A549 (cell line): ENCODE measurements at regions not wholly inside any gene's neighbourhood (a gene's known extent, or its start where the extent isn't known, plus 50 kb on each side); places are given as distances from the start of the nearest gene placed in this dataset.

Experiments used
- ATAC-seq, 2 experiments: fragments of 200-7000 bp in 1 of 2; fragments of >200 bp in 1 of 2; cut with Nextera tagmentation in 1 of 2; cut with Tn5 transposase in 1 of 2; 3 replicates each; pipeline versions ENCODE4 v1.8.0 to v1.9.1; 2018 to 2020; ENCODE audit warnings: mild to moderate bottlenecking in 1 of 2, moderate library complexity in 1 of 2
- CTCF ChIA-PET: fragments of 300-600 bp; sonication (Branson Sonifier 250); formaldehyde crosslinking; extraction: SDS; loops from one replicate; lab custom pipeline; 2021; ENCODE audit warnings: antibody characterized with exemption, inconsistent platforms; lab: Yijun Ruan, JAX
- POLR2A ChIA-PET: fragments of 350-600 bp; formaldehyde crosslinking; extraction: SDS; loops from one replicate; lab custom pipeline; 2021; ENCODE audit warnings: antibody characterized with exemption, inconsistent platforms; lab: Yijun Ruan, JAX
- DNase-seq, 2 experiments: peaks; one replicate each; pipeline versions ENCODE4 v3.0.0 to v3.0.0-alpha.2; 2011 to 2016; ENCODE audit warnings: low read depth in 1 of 2, low spot score in 1 of 2
- FAIRE-seq: peaks from 2 replicates; lab custom pipeline; 2011; peaks lifted over from hg19 to GRCh38; lab: Jason Lieb, UNC
- H3K27ac ChIP-seq, 2 experiments: fragments of >200 bp; sonication (Bioruptor Twin); formaldehyde crosslinking; 3 replicates each; pipeline ENCODE4 v1.5.1; 2016 to 2017
- H3K4me1 ChIP-seq: fragments of >200 bp; sonication (Bioruptor Twin); formaldehyde crosslinking; 3 replicates; pipeline ENCODE4 v1.6.1; 2016
- H3K4me2 ChIP-seq: fragments of >200 bp; sonication (Bioruptor Twin); formaldehyde crosslinking; 3 replicates; pipeline ENCODE4 v1.6.1; 2016
- H3K4me3 ChIP-seq: fragments of >200 bp; sonication (Bioruptor Twin); formaldehyde crosslinking; 3 replicates; pipeline ENCODE4 v1.5.1; 2016
- H3K9me3 ChIP-seq: fragments of >200 bp; sonication (Bioruptor Twin); formaldehyde crosslinking; 3 replicates; pipeline ENCODE4 v1.6.1; 2016
- BHLHE40 ChIP-seq: IDR thresholded peaks from 2 replicates; pipeline ENCODE4 v1.6.1; 2012; ENCODE audit warnings: low read depth, low read length, inconsistent platforms
- CBX2 ChIP-seq: fragments of 200-600 bp; sonication (generic); IDR thresholded peaks from 2 replicates; pipeline ENCODE4 v1.6.1; 2016; ENCODE audit warnings: low read depth, mild to moderate bottlenecking, borderline replicate concordance
- CBX8 ChIP-seq: fragments of 200-600 bp; sonication (generic); IDR thresholded peaks from 2 replicates; pipeline ENCODE4 v1.6.1; 2016
- CEBPB ChIP-seq, 2 experiments: fragments of >200 bp in 1 of 2; sonication (Bioruptor Twin) in 1 of 2; formaldehyde crosslinking in 1 of 2; IDR thresholded peaks; 2 replicates each; pipeline ENCODE4 v1.6.1; 2012 to 2016
- CHD4 ChIP-seq: fragments of 200-600 bp; sonication (generic); IDR thresholded peaks from 2 replicates; pipeline ENCODE4 v1.6.1; 2016; ENCODE audit warnings: antibody characterized with exemption, mild to moderate bottlenecking, borderline replicate concordance
- EHF ChIP-seq: fragments of 250-450 bp; sonication (Bioruptor Pico); IDR thresholded peaks from 2 replicates; pipeline ENCODE4 v1.5.0; 2020; ENCODE audit warnings: mild to moderate bottlenecking
- EHMT2 ChIP-seq: fragments of 200-600 bp; sonication (generic); IDR thresholded peaks from 2 replicates; pipeline ENCODE4 v1.6.1; 2016; ENCODE audit warnings: antibody characterized with exemption, low read depth, mild to moderate bottlenecking, moderate library complexity
- EP300 ChIP-seq, 2 experiments: fragments of >200 bp; sonication (Bioruptor Twin); formaldehyde crosslinking; IDR thresholded peaks; 2 replicates in 1 of 2; 3 replicates in 1 of 2; pipeline ENCODE4 v1.6.1; 2016 to 2017
- FOSB ChIP-seq: fragments of 250-450 bp; sonication (Bioruptor Pico); IDR thresholded peaks from 2 replicates; pipeline ENCODE4 v1.5.0; 2020; ENCODE audit warnings: mild to moderate bottlenecking, moderate library complexity
- HDAC2 ChIP-seq: fragments of 200-600 bp; sonication (generic); IDR thresholded peaks from 2 replicates; pipeline ENCODE4 v1.6.1; 2016
- HOXB5 ChIP-seq: fragments of 250-450 bp; sonication (Bioruptor Pico); IDR thresholded peaks from 2 replicates; pipeline ENCODE4 v1.5.0; 2020; ENCODE audit warnings: mild to moderate bottlenecking, moderate library complexity
- JUN ChIP-seq, 2 experiments: fragments of >200 bp; sonication (Bioruptor Twin); formaldehyde crosslinking; IDR thresholded peaks; 2 replicates in 1 of 2; 3 replicates in 1 of 2; pipeline ENCODE4 v1.6.1; 2016 to 2017
- JUNB ChIP-seq: fragments of >200 bp; sonication (Bioruptor Twin); formaldehyde crosslinking; IDR thresholded peaks from 2 replicates; pipeline ENCODE4 v1.6.1; 2016
- KDM5A ChIP-seq: fragments of 200-600 bp; sonication (generic); IDR thresholded peaks from 2 replicates; pipeline ENCODE4 v1.6.1; 2016; ENCODE audit warnings: antibody characterized with exemption, mild to moderate bottlenecking
- MAFK ChIP-seq: fragments of 450-650 bp; IDR thresholded peaks from 2 replicates; pipeline ENCODE4 v1.6.1; 2014; ENCODE audit not compliant: partially characterized antibody
- MAZ ChIP-seq: fragments of 150-350 bp; IDR thresholded peaks from 2 replicates; pipeline ENCODE4 v1.6.1; 2014; ENCODE audit warnings: antibody characterized with exemption, low read depth, low read length, borderline replicate concordance
- NFE2L2 ChIP-seq: fragments of 150-350 bp; conservative IDR thresholded peaks from 2 replicates; pipeline ENCODE4 v1.6.1; 2014; ENCODE audit warnings: low read length
- NPAS2 ChIP-seq: fragments of 250-450 bp; sonication (Bioruptor Pico); IDR thresholded peaks from 2 replicates; pipeline ENCODE4 v1.8.0; 2022; ENCODE audit warnings: mild to moderate bottlenecking, moderate library complexity, borderline replicate concordance
- NR3C1 ChIP-seq: fragments of >200 bp; sonication (Bioruptor Twin); formaldehyde crosslinking; IDR thresholded peaks from 3 replicates; pipeline ENCODE4 v1.6.1; 2017
- PHF8 ChIP-seq: fragments of 200-600 bp; sonication (generic); IDR thresholded peaks from 2 replicates; pipeline ENCODE4 v1.6.1; 2016; ENCODE audit warnings: low read depth, mild to moderate bottlenecking, antibody characterized with exemption, moderate library complexity, borderline replicate concordance
- SREBF2 ChIP-seq: fragments of 450-650 bp; IDR thresholded peaks from 2 replicates; pipeline ENCODE4 v1.6.1; 2014; ENCODE audit warnings: mild to moderate bottlenecking, moderate library complexity
- TFCP2L1 ChIP-seq: fragments of 250-450 bp; sonication (Bioruptor Pico); IDR thresholded peaks from 2 replicates; pipeline ENCODE4 v1.5.0; 2021; ENCODE audit warnings: mild to moderate bottlenecking
- TP53 ChIP-seq: fragments of 250-450 bp; sonication (Bioruptor Pico); IDR thresholded peaks from 2 replicates; pipeline ENCODE4 v1.5.0; 2021; ENCODE audit warnings: mild to moderate bottlenecking, moderate library complexity
- ZNF302 ChIP-seq: fragments of 250-450 bp; sonication (Bioruptor Pico); IDR thresholded peaks from 2 replicates; pipeline ENCODE4 v1.9.0; 2021; ENCODE audit warnings: inconsistent platforms, mild to moderate bottlenecking, moderate library complexity
- WGBS: methylation state at CpG from one replicate; pipeline ENCODE4 v1.1.6; 2017; ENCODE audit errors: missing lambda C conversion rate; 5-methylcytosine and 5-hydroxymethylcytosine counted together
- TF ChIP-seq, protein P1 (sequence below): fragments of 200-600 bp; sonication (generic); IDR thresholded peaks from 2 replicates; pipeline ENCODE4 v1.6.1; 2016; ENCODE audit warnings: antibody characterized with exemption, mild to moderate bottlenecking, moderate library complexity
- TF ChIP-seq, protein P2 (sequence below): fragments of >200 bp; sonication (Bioruptor Twin); formaldehyde crosslinking; IDR thresholded peaks from 3 replicates; pipeline ENCODE4 v1.5.1; 2016
- TF ChIP-seq, protein P3 (sequence below): fragments of 250-450 bp; sonication (Bioruptor Pico); IDR thresholded peaks from 2 replicates; pipeline ENCODE4 v1.5.0; 2021; ENCODE audit warnings: mild to moderate bottlenecking, moderate library complexity, borderline replicate concordance

DNA sequence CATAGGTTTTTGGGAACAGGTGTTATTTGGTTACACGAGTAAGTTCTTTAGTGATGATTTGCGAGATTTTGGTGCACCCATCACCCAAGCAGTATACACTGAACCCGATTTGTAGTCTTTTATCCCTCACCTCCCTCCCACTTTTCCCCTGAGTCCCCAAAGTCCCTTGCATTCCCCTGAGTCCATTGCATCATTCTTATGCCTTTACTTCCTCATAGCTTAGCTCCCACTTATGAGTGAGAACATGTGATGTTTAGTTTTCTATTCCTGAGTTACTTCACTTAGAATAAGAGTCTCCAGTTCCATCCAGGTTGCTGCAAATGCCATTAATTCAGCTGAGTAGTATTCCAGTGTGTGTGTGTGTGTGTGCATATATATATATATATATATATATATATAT is 97.2 kb upstream of the EDNRB start:
- POLR2A ChIA-PET, result no interaction called here
- ATAC-seq (no peak), FAIRE-seq (no peak), DNase-seq (no peak)
- H3K4me3 ChIP-seq, result no peak overlapping the region
- CTCF ChIA-PET, result no interaction called here
- H3K4me1 ChIP-seq, result no peaks in the 10 kb centered on the region
- H3K4me2 ChIP-seq, result no peak overlapping the region
- H3K9me3 ChIP-seq, result no peaks in the 10 kb centered on the region
- no peak overlapping the region for H3K27ac ChIP-seq
- 1% methylated on average over 3 of the region's 3 CpGs for WGBS
- TF ChIP-seq, protein P1, sequence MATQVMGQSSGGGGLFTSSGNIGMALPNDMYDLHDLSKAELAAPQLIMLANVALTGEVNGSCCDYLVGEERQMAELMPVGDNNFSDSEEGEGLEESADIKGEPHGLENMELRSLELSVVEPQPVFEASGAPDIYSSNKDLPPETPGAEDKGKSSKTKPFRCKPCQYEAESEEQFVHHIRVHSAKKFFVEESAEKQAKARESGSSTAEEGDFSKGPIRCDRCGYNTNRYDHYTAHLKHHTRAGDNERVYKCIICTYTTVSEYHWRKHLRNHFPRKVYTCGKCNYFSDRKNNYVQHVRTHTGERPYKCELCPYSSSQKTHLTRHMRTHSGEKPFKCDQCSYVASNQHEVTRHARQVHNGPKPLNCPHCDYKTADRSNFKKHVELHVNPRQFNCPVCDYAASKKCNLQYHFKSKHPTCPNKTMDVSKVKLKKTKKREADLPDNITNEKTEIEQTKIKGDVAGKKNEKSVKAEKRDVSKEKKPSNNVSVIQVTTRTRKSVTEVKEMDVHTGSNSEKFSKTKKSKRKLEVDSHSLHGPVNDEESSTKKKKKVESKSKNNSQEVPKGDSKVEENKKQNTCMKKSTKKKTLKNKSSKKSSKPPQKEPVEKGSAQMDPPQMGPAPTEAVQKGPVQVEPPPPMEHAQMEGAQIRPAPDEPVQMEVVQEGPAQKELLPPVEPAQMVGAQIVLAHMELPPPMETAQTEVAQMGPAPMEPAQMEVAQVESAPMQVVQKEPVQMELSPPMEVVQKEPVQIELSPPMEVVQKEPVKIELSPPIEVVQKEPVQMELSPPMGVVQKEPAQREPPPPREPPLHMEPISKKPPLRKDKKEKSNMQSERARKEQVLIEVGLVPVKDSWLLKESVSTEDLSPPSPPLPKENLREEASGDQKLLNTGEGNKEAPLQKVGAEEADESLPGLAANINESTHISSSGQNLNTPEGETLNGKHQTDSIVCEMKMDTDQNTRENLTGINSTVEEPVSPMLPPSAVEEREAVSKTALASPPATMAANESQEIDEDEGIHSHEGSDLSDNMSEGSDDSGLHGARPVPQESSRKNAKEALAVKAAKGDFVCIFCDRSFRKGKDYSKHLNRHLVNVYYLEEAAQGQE, result no peak
- TF ChIP-seq JUN (IDR thresholded peaks at IDR 0.05) (no peak), NPAS2 (CRISPR knock-in tag) (no peak), BHLHE40 (no peak), CBX2 (no peak), EHF (CRISPR knock-in tag) (no peak), NR3C1 (no peak), CHD4 (no peak), MAFK (no peak), NFE2L2 (no peak), CEBPB (IDR thresholded peaks at IDR 0.05) (no peak)
- TF ChIP-seq, protein P2, sequence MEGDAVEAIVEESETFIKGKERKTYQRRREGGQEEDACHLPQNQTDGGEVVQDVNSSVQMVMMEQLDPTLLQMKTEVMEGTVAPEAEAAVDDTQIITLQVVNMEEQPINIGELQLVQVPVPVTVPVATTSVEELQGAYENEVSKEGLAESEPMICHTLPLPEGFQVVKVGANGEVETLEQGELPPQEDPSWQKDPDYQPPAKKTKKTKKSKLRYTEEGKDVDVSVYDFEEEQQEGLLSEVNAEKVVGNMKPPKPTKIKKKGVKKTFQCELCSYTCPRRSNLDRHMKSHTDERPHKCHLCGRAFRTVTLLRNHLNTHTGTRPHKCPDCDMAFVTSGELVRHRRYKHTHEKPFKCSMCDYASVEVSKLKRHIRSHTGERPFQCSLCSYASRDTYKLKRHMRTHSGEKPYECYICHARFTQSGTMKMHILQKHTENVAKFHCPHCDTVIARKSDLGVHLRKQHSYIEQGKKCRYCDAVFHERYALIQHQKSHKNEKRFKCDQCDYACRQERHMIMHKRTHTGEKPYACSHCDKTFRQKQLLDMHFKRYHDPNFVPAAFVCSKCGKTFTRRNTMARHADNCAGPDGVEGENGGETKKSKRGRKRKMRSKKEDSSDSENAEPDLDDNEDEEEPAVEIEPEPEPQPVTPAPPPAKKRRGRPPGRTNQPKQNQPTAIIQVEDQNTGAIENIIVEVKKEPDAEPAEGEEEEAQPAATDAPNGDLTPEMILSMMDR, result no peak
- TF ChIP-seq, protein P3, sequence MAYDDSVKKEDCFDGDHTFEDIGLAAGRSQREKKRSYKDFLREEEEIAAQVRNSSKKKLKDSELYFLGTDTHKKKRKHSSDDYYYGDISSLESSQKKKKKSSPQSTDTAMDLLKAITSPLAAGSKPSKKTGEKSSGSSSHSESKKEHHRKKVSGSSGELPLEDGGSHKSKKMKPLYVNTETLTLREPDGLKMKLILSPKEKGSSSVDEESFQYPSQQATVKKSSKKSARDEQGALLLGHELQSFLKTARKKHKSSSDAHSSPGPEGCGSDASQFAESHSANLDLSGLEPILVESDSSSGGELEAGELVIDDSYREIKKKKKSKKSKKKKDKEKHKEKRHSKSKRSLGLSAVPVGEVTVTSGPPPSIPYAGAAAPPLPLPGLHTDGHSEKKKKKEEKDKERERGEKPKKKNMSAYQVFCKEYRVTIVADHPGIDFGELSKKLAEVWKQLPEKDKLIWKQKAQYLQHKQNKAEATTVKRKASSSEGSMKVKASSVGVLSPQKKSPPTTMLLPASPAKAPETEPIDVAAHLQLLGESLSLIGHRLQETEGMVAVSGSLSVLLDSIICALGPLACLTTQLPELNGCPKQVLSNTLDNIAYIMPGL (CRISPR knock-in tag), result no peak

- TF ChIP-seq TP53 (CRISPR knock-in tag), result no peak
- no peak for TF ChIP-seq PHF8
- TF ChIP-seq FOSB (CRISPR knock-in tag), result no peak
- TF ChIP-seq, all 56 proteins: peak for 0
- CTCF ChIA-PET, result no interaction called here
- FAIRE-seq (no peak), ATAC-seq (no peak), DNase-seq (no peak)
- no peaks in the 10 kb centered on the region for H3K9me3 ChIP-seq
- WGBS, result 4% methylated on average over 2 of the region's 2 CpGs
- POLR2A ChIA-PET, result no interaction called here
- no peak overlapping the region for H3K27ac ChIP-seq
- H3K4me2 ChIP-seq, result no peak overlapping the region
- no peaks in the 10 kb centered on the region for H3K4me1 ChIP-seq
- H3K4me3 ChIP-seq, result no peak overlapping the region
Measured at GRCh38 chr13:78012046-78012445, 93.4 kb upstream of the EDNRB start.

- no peak overlapping the region for H3K4me2 ChIP-seq
- no peaks in the 10 kb centered on the region for H3K9me3 ChIP-seq
- ChIA-PET POLR2A (no interaction called here), CTCF (no interaction called here)
- no peak overlapping the region for H3K4me3 ChIP-seq
- 0% methylated on average over 2 of the region's 2 CpGs for WGBS
- ATAC-seq, result no peak
- TF ChIP-seq KDM5A (no peak), JUNB (no peak), HOXB5 (CRISPR knock-in tag) (no peak), CEBPB (IDR thresholded peaks at IDR 0.05) (no peak), SREBF2 (no peak), EP300 (IDR thresholded peaks at IDR 0.05) (no peak), ZNF302 (CRISPR knock-in tag) (no peak), TFCP2L1 (CRISPR knock-in tag) (no peak), HDAC2 (no peak), MAZ (no peak), EHMT2 (no peak), CBX8 (no peak)
- no peak for FAIRE-seq
- no peaks in the 10 kb centered on the region for H3K4me1 ChIP-seq
- DNase-seq, result no peak
- H3K27ac ChIP-seq, result no peak overlapping the region
Measured at GRCh38 chr13:78004821-78005220, 86.2 kb upstream of the EDNRB start.
